Keratinocyte (primary cell): ENCODE measurements at regions not wholly inside any gene's neighbourhood (a gene's known extent, or its start where the extent isn't known, plus 50 kb on each side); places are given as distances from the start of the nearest gene placed in this dataset.

ENCODE experiments used
- EZH2 ChIP-seq: IDR thresholded peaks from one replicate; pipeline ENCODE4 v1.6.1; 2012; ENCODE audit warnings: inconsistent platforms, mild to moderate bottlenecking, low read length, moderate library complexity
- TF ChIP-seq, protein P1 (sequence below), 3 experiments: IDR thresholded peaks in 1 of 3; conservative IDR thresholded peaks in 1 of 3; optimal IDR thresholded peaks in 1 of 3; 2 replicates in 2 of 3; 3 replicates in 1 of 3; pipeline versions ENCODE3 to v1.5.1; 2011; ENCODE audit warnings: low read length in 3 of 3, mild to moderate bottlenecking in 3 of 3, moderate library complexity in 2 of 3, control low read depth in 1 of 3, inconsistent platforms in 1 of 3; ENCODE audit not compliant: insufficient read depth in 2 of 3; ENCODE audit errors: extremely low read depth in 1 of 3

DNA sequence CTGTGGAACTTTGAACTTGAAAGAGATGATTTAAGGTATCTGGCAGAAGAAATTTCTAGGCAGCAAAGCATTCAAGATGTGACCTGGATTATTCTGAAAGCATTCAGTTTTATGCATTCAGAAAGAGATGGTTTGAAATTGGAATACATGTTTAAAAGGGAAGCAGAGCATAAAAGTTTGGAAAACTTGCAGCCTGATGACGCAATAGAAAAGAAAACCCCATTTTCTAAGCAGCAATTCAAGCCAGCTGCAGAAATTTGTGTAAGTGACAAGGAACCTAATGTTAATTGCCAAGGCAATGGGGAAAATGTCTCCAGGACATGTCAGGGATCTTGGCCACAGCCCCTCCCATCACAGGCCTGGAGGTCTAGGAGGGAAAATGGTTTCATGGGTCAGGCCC, 354.0 kb downstream of the ZNF326 start:
- TF ChIP-seq, protein P1, sequence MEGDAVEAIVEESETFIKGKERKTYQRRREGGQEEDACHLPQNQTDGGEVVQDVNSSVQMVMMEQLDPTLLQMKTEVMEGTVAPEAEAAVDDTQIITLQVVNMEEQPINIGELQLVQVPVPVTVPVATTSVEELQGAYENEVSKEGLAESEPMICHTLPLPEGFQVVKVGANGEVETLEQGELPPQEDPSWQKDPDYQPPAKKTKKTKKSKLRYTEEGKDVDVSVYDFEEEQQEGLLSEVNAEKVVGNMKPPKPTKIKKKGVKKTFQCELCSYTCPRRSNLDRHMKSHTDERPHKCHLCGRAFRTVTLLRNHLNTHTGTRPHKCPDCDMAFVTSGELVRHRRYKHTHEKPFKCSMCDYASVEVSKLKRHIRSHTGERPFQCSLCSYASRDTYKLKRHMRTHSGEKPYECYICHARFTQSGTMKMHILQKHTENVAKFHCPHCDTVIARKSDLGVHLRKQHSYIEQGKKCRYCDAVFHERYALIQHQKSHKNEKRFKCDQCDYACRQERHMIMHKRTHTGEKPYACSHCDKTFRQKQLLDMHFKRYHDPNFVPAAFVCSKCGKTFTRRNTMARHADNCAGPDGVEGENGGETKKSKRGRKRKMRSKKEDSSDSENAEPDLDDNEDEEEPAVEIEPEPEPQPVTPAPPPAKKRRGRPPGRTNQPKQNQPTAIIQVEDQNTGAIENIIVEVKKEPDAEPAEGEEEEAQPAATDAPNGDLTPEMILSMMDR (optimal IDR thresholded peaks at IDR 0.05 in 1 of 3, IDR thresholded peaks at IDR 0.05 in 1 of 3, conservative IDR thresholded peaks at IDR 0.05 in 1 of 3; ENCODE audit: extremely low read depth in 1 of 3, insufficient read depth in 2 of 3, low read length in 3 of 3): no peak
- no peak for TF ChIP-seq EZH2
